H1 (cell line): ENCODE measurements at regions not wholly inside any gene's neighbourhood (a gene's known extent, or its start where the extent isn't known, plus 50 kb on each side); places are given as distances from the start of the nearest gene placed in this dataset.

Experiments
- ASH2L ChIP-seq: fragments of 200-600, 300-600 bp; sonication (generic); IDR thresholded peaks from one replicate; pipeline ENCODE4 v1.7.1; 2017; ENCODE audit warnings: low read length
- BACH1 ChIP-seq: IDR thresholded peaks from 2 replicates; pipeline ENCODE4 v1.6.1; 2012; ENCODE audit warnings: low read length, improper control_type of control experiment
- CBX8 ChIP-seq: fragments of 300-800, 300-1000 bp; sonication (generic); IDR thresholded peaks from 2 replicates; pipeline ENCODE4 v1.7.1; 2016; ENCODE audit warnings: low read depth, low read length, borderline replicate concordance
- CEBPB ChIP-seq: IDR thresholded peaks from 2 replicates; pipeline ENCODE4 v1.6.1; 2012; ENCODE audit warnings: low read depth, low read length
- EZH2 ChIP-seq: fragments of 200-600 bp; sonication (generic); IDR thresholded peaks from 2 replicates; pipeline ENCODE4 v1.7.1; 2012; ENCODE audit warnings: low read depth, mild to moderate bottlenecking, moderate library complexity, low read length, inconsistent platforms; ENCODE audit not compliant: severe bottlenecking
- KDM4A ChIP-seq: IDR thresholded peaks from one replicate; pipeline ENCODE4 v1.7.1; 2012; ENCODE audit warnings: low read depth, mild to moderate bottlenecking, moderate library complexity, low read length, inconsistent platforms; ENCODE audit not compliant: severe bottlenecking
- MAFK ChIP-seq: IDR thresholded peaks from 2 replicates; pipeline ENCODE4 v1.6.1; 2012; ENCODE audit warnings: low read depth, mild to moderate bottlenecking, improper control_type of control experiment, low read length
- PHF8 ChIP-seq: fragments of 200-600 bp; sonication (generic); conservative IDR thresholded peaks from 2 replicates; pipeline ENCODE4 v1.7.1; 2012; ENCODE audit warnings: low read depth, mild to moderate bottlenecking, inconsistent platforms, low read length, moderate library complexity
- RNF2 ChIP-seq: fragments of 200-900, 300-1000 bp; sonication (generic); IDR thresholded peaks from 2 replicates; pipeline ENCODE4 v1.7.1; 2016; ENCODE audit warnings: borderline replicate concordance, low read depth, mild to moderate bottlenecking, antibody characterized with exemption, low read length; ENCODE audit not compliant: poor library complexity, severe bottlenecking; ENCODE audit errors: missing control alignments
- SRF ChIP-seq: IDR thresholded peaks from 2 replicates; pipeline ENCODE4 v1.6.1; 2011; ENCODE audit warnings: mild to moderate bottlenecking, low read depth, low read length, moderate library complexity
- SUZ12 ChIP-seq: fragments of 200-600 bp; sonication (generic); IDR thresholded peaks from 2 replicates; pipeline ENCODE4 v1.6.1; 2012; ENCODE audit warnings: mild to moderate bottlenecking, inconsistent platforms, low read length, moderate library complexity, mixed read lengths
- TCF12 ChIP-seq: IDR thresholded peaks from 2 replicates; pipeline ENCODE4 v1.6.1; 2011; ENCODE audit warnings: low read depth, mild to moderate bottlenecking, low read length
- TF ChIP-seq, protein P1 (sequence below): fragments of 300-600 bp; sonication (generic); IDR thresholded peaks from 2 replicates; pipeline ENCODE4 v1.7.1; 2012; ENCODE audit warnings: low read length, moderate library complexity, mild to moderate bottlenecking, inconsistent platforms; ENCODE audit not compliant: insufficient replicate concordance

DNA sequence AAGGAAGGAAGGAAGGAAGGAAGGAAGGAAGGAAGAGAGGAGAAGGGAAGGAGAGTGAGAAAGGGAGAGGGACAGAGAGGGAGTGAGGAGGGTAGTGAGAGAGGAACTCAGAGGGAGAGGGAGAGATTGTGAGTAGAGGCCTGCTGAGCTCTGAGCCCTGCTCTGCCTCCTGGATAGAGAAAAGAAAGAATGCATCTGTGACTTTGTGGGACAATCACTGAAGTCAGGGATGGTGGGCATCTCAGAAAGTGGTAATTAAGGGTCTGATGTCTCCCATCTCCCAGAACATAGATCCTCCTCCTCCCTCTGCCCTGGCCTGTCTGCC lies 142.9 kb upstream of the BANK1 start (continued):
- TF ChIP-seq, protein P1, sequence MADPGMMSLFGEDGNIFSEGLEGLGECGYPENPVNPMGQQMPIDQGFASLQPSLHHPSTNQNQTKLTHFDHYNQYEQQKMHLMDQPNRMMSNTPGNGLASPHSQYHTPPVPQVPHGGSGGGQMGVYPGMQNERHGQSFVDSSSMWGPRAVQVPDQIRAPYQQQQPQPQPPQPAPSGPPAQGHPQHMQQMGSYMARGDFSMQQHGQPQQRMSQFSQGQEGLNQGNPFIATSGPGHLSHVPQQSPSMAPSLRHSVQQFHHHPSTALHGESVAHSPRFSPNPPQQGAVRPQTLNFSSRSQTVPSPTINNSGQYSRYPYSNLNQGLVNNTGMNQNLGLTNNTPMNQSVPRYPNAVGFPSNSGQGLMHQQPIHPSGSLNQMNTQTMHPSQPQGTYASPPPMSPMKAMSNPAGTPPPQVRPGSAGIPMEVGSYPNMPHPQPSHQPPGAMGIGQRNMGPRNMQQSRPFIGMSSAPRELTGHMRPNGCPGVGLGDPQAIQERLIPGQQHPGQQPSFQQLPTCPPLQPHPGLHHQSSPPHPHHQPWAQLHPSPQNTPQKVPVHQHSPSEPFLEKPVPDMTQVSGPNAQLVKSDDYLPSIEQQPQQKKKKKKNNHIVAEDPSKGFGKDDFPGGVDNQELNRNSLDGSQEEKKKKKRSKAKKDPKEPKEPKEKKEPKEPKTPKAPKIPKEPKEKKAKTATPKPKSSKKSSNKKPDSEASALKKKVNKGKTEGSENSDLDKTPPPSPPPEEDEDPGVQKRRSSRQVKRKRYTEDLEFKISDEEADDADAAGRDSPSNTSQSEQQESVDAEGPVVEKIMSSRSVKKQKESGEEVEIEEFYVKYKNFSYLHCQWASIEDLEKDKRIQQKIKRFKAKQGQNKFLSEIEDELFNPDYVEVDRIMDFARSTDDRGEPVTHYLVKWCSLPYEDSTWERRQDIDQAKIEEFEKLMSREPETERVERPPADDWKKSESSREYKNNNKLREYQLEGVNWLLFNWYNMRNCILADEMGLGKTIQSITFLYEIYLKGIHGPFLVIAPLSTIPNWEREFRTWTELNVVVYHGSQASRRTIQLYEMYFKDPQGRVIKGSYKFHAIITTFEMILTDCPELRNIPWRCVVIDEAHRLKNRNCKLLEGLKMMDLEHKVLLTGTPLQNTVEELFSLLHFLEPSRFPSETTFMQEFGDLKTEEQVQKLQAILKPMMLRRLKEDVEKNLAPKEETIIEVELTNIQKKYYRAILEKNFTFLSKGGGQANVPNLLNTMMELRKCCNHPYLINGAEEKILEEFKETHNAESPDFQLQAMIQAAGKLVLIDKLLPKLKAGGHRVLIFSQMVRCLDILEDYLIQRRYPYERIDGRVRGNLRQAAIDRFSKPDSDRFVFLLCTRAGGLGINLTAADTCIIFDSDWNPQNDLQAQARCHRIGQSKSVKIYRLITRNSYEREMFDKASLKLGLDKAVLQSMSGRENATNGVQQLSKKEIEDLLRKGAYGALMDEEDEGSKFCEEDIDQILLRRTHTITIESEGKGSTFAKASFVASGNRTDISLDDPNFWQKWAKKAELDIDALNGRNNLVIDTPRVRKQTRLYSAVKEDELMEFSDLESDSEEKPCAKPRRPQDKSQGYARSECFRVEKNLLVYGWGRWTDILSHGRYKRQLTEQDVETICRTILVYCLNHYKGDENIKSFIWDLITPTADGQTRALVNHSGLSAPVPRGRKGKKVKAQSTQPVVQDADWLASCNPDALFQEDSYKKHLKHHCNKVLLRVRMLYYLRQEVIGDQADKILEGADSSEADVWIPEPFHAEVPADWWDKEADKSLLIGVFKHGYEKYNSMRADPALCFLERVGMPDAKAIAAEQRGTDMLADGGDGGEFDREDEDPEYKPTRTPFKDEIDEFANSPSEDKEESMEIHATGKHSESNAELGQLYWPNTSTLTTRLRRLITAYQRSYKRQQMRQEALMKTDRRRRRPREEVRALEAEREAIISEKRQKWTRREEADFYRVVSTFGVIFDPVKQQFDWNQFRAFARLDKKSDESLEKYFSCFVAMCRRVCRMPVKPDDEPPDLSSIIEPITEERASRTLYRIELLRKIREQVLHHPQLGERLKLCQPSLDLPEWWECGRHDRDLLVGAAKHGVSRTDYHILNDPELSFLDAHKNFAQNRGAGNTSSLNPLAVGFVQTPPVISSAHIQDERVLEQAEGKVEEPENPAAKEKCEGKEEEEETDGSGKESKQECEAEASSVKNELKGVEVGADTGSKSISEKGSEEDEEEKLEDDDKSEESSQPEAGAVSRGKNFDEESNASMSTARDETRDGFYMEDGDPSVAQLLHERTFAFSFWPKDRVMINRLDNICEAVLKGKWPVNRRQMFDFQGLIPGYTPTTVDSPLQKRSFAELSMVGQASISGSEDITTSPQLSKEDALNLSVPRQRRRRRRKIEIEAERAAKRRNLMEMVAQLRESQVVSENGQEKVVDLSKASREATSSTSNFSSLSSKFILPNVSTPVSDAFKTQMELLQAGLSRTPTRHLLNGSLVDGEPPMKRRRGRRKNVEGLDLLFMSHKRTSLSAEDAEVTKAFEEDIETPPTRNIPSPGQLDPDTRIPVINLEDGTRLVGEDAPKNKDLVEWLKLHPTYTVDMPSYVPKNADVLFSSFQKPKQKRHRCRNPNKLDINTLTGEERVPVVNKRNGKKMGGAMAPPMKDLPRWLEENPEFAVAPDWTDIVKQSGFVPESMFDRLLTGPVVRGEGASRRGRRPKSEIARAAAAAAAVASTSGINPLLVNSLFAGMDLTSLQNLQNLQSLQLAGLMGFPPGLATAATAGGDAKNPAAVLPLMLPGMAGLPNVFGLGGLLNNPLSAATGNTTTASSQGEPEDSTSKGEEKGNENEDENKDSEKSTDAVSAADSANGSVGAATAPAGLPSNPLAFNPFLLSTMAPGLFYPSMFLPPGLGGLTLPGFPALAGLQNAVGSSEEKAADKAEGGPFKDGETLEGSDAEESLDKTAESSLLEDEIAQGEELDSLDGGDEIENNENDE: no peak
- TF ChIP-seq SUZ12 (no peak), SRF (no peak), TCF12 (no peak), RNF2 (no peak), EZH2 (no peak), CEBPB (no peak), BACH1 (no peak), ASH2L (no peak), MAFK (no peak), CBX8 (no peak), KDM4A (no peak), PHF8 (no peak)
